Fibroblast of pulmonary artery (primary cell): ENCODE measurements at regions not wholly inside any gene's neighbourhood (a gene's known extent, or its start where the extent isn't known, plus 50 kb on each side); places are given as distances from the start of the nearest gene placed in this dataset.

Experiments
- DNase-seq: peaks from one replicate; pipeline ENCODE4 v3.0.0-alpha.2; 2010; ENCODE audit warnings: low read depth
- H3K4me3 ChIP-seq: replicated peaks from 2 replicates; pipeline ENCODE4 v1.5.1; 2011; ENCODE audit warnings: low read depth, mild to moderate bottlenecking, control low read depth, low read length, moderate library complexity
- TF ChIP-seq, protein P1 (sequence below): IDR thresholded peaks from 2 replicates; pipeline ENCODE4 v1.5.1; 2011; ENCODE audit warnings: mild to moderate bottlenecking, control low read depth, low read length, inconsistent platforms; ENCODE audit errors: missing control alignments

DNA sequence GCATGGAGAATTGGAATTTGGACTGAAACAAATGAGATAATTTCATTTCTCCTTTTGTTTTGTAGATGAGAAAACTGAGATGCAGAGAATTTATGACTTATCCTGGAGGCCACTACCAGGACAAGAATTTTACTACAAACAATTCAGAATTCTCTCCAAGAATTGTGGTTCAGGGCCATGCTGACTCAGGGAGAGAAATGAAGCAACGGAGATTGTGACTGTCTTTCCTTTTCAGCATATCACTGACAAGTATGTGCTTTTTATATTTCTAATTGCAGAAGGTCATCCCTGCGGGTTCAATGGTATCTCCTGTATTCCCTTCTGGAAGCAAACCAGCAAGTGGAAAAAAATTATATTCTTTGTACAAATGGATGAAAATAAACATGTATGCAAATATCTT is 170.8 kb upstream of the MITF start:
- DNase-seq: peak; percentile 55
- TF ChIP-seq, protein P1, sequence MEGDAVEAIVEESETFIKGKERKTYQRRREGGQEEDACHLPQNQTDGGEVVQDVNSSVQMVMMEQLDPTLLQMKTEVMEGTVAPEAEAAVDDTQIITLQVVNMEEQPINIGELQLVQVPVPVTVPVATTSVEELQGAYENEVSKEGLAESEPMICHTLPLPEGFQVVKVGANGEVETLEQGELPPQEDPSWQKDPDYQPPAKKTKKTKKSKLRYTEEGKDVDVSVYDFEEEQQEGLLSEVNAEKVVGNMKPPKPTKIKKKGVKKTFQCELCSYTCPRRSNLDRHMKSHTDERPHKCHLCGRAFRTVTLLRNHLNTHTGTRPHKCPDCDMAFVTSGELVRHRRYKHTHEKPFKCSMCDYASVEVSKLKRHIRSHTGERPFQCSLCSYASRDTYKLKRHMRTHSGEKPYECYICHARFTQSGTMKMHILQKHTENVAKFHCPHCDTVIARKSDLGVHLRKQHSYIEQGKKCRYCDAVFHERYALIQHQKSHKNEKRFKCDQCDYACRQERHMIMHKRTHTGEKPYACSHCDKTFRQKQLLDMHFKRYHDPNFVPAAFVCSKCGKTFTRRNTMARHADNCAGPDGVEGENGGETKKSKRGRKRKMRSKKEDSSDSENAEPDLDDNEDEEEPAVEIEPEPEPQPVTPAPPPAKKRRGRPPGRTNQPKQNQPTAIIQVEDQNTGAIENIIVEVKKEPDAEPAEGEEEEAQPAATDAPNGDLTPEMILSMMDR: no peak
- H3K4me3 ChIP-seq: no peak overlapping the region

DNA sequence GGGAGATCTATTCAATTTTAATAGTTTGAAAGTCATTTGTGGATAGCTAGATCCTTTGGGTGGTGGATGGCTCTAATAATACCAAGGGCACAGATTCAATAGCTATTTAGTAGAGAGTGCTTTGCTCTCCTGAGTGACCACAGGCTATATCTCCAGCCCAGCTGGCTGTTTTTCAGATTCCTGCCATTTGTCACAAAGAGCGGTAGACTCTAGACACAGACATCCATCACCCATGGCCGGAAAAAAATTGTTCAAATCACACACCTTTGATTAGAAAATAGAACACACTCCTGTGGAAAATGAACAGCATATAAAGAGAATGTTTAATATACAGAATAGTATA is 171.6 kb upstream of the MITF start:
- DNase-seq: no peak
- TF ChIP-seq, protein P1: no peak
- no peak overlapping the region for H3K4me3 ChIP-seq

DNA sequence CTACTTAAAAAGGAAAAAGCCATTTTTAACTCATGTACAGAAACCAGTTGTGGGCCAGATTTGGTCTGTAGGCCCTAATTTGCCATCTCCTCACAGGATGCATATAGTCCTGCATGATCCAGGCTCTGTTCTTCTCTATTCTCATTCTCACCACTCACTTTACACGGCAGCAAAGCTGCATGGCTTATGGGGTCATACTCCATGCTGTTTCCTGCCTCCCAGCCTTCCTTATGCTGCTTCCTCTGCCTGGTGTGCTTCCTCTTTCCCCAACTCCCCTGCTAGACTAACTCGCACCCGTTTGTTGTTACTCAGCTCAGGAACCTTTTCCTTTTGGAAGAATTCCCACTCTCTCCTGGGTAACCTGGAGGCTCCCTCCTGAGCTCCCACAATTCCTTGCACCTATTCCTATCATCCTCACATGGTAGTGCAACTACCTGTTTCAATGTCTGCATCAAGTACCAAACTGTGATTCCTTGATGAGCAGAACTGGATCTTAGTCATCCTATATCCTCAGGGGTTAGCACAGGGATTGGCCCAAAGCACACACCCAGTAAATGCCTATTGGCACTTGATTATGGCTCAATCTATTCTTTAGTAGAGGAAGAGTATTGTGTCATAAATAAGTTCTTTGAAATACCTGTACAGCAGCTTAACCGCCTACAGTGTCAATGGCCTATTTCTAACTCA is 172.1 kb upstream of the MITF start:
- no peak overlapping the region for H3K4me3 ChIP-seq
- TF ChIP-seq, protein P1: no peak
- DNase-seq: no peak

DNA sequence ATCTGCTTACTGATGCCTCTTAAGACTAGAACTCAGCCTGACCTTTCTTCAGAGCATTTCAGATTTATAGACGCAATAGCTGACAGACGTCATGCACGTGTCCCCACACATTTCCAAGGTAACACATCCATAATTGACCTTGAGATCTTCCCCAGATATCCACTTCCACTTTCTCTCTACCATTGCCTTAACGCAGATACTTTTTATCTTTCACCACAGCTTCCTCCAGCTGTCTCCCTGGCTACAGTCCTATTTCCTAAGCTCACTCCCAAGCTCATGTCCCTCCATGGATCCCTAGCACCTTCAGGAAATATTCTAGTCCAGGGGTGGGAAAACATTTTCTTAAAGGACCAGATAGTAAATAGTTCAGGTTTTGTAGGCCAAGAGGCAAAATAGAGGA is 173.0 kb upstream of the MITF start:
- H3K4me3 ChIP-seq: no peak overlapping the region
- no peak for DNase-seq
- TF ChIP-seq, protein P1: no peak

DNA sequence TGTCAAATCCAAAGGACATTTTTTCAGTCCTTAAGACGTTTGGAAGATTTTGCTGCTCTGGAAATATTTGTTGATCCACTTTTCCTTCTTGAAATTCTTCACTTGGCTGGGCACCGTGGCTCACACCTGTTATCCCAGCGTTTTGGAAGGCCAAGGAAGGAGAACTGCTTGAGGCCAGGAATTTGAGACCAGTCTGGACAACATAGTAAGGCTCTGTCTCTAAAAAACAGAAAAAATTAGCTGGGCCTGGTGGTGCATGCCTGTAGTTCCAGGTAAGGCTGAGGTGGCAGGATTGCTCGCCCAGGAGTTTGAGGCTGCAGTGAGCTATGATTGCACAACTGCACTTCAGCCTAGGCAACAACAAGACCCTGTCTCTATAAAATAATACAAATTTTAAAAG is 173.9 kb upstream of the MITF start:
- no peak for DNase-seq
- H3K4me3 ChIP-seq: no peak overlapping the region
- TF ChIP-seq, protein P1: no peak

DNA sequence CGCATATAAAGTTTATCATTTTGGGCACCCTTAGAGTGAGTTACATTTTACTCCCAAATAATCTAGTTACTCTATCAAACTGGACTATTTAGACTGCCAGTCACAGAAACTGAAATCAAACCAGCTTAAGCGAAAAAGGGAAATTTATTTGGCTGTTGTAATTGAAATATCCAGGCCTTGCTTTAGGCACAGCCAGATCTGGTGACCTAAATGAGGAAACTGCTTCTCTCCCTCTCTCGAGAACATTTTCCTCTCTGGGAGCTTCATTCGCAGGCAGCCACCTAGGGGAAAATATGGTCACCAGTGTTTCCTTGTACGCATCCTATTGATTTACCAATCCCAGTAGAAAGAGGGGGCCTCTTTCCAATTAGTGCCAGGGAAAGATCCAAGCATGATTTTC is 175.3 kb upstream of the MITF start:
- no peak overlapping the region for H3K4me3 ChIP-seq
- TF ChIP-seq, protein P1: no peak
- no peak for DNase-seq

DNA sequence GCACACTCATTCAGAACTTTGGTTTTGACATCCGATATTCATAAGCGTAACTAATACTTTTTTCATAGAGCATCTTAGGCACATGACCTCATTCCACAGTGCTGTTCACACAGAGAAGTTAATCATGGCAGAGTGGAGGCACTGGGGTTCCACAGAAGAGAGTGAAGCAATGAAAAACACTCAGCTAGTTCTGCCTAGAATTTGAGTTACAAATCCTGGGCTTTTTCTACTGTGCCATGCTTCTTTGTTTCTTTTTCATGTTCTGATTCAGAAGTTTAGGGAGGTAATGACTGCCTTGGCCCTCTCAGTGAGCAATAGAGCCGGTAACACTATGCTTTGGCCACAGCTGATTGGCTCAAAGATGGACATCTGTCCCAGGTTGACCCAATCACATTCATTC is 176.1 kb upstream of the MITF start:
- DNase-seq: no peak
- no peak overlapping the region for H3K4me3 ChIP-seq
- TF ChIP-seq, protein P1: no peak
